ENCODE measurements at regions not wholly inside any gene's neighbourhood (a gene's known extent, or its start where the extent isn't known, plus 50 kb on each side); places are given as distances from the start of the nearest gene placed in this dataset.

DNA sequence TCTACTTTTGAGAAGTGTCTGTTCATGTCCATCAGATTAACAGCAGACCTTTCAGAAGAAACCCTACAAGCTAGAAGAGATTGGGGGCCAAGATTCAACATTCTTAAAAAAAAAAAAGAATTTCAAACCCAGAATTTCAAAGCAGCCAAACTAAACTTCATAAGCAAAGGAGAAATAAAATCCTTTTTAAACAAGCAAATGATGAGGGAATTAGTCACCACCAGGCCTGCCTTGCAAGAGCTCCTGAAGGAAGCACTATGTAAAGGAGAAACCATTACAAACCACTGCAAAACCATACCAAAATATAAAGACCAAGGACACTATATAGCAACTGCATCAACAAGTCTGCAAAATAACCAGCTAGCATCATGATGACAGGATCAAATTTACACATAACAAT is 124.6 kb upstream of the PDE4D start:
- TF ChIP-seq, protein P1, sequence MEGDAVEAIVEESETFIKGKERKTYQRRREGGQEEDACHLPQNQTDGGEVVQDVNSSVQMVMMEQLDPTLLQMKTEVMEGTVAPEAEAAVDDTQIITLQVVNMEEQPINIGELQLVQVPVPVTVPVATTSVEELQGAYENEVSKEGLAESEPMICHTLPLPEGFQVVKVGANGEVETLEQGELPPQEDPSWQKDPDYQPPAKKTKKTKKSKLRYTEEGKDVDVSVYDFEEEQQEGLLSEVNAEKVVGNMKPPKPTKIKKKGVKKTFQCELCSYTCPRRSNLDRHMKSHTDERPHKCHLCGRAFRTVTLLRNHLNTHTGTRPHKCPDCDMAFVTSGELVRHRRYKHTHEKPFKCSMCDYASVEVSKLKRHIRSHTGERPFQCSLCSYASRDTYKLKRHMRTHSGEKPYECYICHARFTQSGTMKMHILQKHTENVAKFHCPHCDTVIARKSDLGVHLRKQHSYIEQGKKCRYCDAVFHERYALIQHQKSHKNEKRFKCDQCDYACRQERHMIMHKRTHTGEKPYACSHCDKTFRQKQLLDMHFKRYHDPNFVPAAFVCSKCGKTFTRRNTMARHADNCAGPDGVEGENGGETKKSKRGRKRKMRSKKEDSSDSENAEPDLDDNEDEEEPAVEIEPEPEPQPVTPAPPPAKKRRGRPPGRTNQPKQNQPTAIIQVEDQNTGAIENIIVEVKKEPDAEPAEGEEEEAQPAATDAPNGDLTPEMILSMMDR (IDR thresholded peaks at IDR 0.05): no peak
- Histone ChIP-seq H3K4me3 (no peak overlapping the region), H3K9ac (ENCODE audit: low read depth in 2 of 2, low read length in 2 of 2) (no peak overlapping the region), H3K4me1 (no peaks in the 10 kb centered on the region), H3K36me3 (no peaks in the 10 kb centered on the region), H3K27ac (no peak overlapping the region), H3K9me3 (no peaks in the 10 kb centered on the region), H3K27me3 (no peaks in the 10 kb centered on the region)
- DNase-seq: no peak
- intact Hi-C loops (cut with DNase I): no loop called here

DNA sequence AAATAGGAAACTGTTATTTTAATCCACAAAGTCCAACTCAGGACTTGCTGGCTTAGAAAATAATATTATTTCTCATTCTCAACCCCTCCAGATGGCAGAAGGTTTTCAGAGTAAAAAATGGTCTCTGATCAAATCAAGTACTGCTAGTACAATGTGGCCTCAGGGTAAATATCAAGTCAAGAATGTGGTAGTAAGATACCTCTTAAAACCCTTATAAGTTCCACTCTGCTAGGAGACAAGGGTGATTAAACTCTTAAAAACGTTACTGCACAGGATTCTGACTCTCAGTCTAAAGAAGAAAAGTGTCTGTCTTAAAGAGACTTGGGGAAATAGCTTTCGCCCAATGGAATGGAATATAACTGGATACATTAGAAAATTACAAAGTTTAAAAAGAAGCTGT is 120.8 kb upstream of the PDE4D start:
- DNase-seq: no peak
- no peaks in the 10 kb centered on the region for H3K36me3 ChIP-seq
- no peak overlapping the region for H3K4me3 ChIP-seq
- no peaks in the 10 kb centered on the region for H3K27me3 ChIP-seq
- no peaks in the 10 kb centered on the region for H3K4me1 ChIP-seq
- TF ChIP-seq, protein P1 (IDR thresholded peaks at IDR 0.05): no peak
- intact Hi-C loops (cut with DNase I): no loop called here
- H3K27ac ChIP-seq: no peak overlapping the region
- H3K9me3 ChIP-seq: no peaks in the 10 kb centered on the region
- no peak overlapping the region for H3K9ac ChIP-seq (ENCODE audit: low read depth in 2 of 2, low read length in 2 of 2)

DNA sequence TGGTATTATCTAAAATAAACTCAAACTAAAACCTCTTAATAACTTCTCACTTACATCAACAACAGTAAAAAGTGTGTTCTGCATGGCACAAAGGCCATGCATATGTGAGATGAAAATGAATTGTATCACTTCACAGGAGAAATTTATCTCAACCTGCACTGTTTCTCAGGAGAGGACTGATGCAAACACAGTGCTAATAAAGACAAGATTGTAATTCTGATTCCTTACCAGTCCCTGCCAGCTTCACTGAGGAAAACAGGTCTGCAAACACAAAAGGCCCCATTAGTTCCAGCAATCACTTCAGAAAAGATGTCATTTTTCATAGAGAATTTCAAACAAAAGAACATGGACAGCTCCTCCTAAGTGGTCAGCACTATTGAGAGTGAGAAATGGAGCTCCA is 117.3 kb upstream of the PDE4D start:
- intact Hi-C loops (cut with DNase I): no loop called here
- Histone ChIP-seq H3K4me3 (no peak overlapping the region), H3K4me1 (no peaks in the 10 kb centered on the region), H3K9ac (ENCODE audit: low read depth in 2 of 2, low read length in 2 of 2) (no peak overlapping the region), H3K27me3 (no peaks in the 10 kb centered on the region), H3K9me3 (no peaks in the 10 kb centered on the region), H3K36me3 (no peaks in the 10 kb centered on the region), H3K27ac (no peak overlapping the region)
- TF ChIP-seq, protein P1 (IDR thresholded peaks at IDR 0.05): no peak
- no peak for DNase-seq

DNA sequence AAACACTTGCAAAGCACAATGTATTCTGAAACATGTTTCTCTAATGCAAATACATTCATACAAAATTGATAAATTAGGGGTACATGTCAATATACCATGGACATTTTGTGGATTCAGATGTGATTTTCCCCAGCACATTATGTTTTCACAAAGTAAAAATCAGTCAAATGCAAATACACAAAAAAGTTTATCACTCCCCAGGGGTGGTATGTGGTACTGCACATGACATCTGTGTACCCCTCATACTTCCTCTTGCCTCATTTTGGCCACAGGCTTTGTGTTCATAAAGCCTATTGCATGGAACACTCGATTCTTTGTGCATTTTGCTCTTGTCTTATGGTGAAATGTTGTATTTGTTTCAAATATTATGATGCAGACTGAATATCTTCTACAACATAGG is 116.8 kb upstream of the PDE4D start:
- Histone ChIP-seq H3K4me3 (no peak overlapping the region), H3K36me3 (no peaks in the 10 kb centered on the region), H3K9ac (ENCODE audit: low read depth in 2 of 2, low read length in 2 of 2) (no peak overlapping the region), H3K27ac (no peak overlapping the region), H3K9me3 (no peaks in the 10 kb centered on the region), H3K27me3 (no peaks in the 10 kb centered on the region), H3K4me1 (no peaks in the 10 kb centered on the region)
- no peak for DNase-seq
- TF ChIP-seq, protein P1 (IDR thresholded peaks at IDR 0.05): no peak
- intact Hi-C loops (cut with DNase I): no loop called here

DNA sequence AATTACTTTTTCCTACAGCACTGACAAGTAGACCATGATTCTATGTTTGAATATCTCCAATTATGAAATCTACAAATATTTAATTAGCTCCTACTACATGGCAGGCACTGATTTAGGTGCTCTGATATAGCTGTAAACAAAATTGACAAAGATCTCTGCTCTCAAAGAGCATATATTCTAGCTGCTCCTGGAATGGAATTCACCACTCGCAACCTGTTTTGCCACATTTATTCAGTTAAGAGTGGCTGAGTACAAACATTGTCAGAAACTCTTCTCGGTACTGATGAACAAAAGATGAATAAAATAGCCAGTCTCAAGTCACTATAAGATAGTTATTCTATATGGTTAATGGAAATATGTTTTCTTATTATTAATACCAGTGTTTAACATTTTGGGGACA is 114.2 kb upstream of the PDE4D start:
- Histone ChIP-seq H3K27ac (no peak overlapping the region), H3K9ac (ENCODE audit: low read depth in 2 of 2, low read length in 2 of 2) (no peak overlapping the region), H3K27me3 (no peaks in the 10 kb centered on the region), H3K9me3 (no peaks in the 10 kb centered on the region), H3K4me3 (no peak overlapping the region), H3K4me1 (no peaks in the 10 kb centered on the region), H3K36me3 (no peaks in the 10 kb centered on the region)
- TF ChIP-seq, protein P1 (IDR thresholded peaks at IDR 0.05): no peak
- no peak for DNase-seq
- intact Hi-C loops (cut with DNase I): no loop called here

DNA sequence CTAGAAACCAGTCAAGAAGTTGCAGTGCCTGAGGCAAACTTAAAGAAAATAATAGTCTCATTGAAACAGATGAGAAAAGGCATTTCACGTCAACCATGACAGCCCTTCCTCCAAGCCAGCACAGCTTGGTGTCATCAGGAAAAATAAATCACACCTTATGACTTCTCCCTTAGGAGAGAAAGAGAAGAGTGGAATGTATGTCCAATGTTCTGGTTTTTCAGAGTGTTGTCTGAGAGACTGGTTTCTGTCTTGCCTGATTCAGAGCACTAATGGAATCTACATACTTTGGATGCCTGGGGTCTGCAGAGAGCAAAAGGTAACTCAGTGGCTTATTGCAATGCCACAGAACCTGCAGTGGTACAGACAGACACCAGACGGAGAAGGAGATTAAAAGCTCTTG is 105.5 kb upstream of the PDE4D start:
- Histone ChIP-seq H3K36me3 (no peaks in the 10 kb centered on the region), H3K9me3 (no peaks in the 10 kb centered on the region), H3K9ac (ENCODE audit: low read depth in 2 of 2, low read length in 2 of 2) (no peak overlapping the region), H3K27me3 (no peaks in the 10 kb centered on the region), H3K4me1 (no peaks in the 10 kb centered on the region), H3K27ac (no peak overlapping the region), H3K4me3 (no peak overlapping the region)
- TF ChIP-seq, protein P1 (IDR thresholded peaks at IDR 0.05): no peak
- no peak for DNase-seq
- intact Hi-C loops (cut with DNase I): no loop called here

Data from colonic mucosa (tissue), 4 donors.